ENCODE measurements at regions not wholly inside any gene's neighbourhood (a gene's known extent, or its start where the extent isn't known, plus 50 kb on each side); places are given as distances from the start of the nearest gene placed in this dataset.
"Not testable (repeated sequence)": the region's sequence is repeated elsewhere in the genome, so short reads cannot be mapped to it uniquely, and the experiment has no call there.

DNA sequence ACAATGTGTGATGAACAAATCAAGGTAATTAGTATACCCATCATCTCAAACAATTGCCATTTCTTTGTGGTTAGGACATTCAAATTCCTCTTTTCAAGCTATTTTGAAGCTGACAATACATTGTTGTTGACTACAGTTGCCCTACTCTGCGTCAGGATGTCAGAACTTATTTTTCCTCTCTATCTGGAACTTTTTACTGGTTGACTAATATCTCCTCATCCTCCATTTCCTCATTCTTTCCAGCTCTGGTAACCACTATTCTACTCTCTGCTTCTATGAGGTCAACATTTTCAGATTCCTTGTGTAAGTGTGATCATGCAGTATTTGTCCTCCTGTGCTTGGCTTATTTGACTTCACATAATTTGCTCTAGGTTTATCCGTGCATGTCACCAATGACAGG, 240.5 kb upstream of the HS3ST1 start:
- ATAC-seq: no peak
- WGBS, 2 donors: 47 to 85% methylated on average over 2 of the region's 2 CpGs
- DNase-seq: no peak
- no peaks in the 10 kb centered on the region for H3K9me3 ChIP-seq
- intact Hi-C loops (cut with DNase I): no loop called here
- no peaks in the 10 kb centered on the region for H3K36me3 ChIP-seq
- TF ChIP-seq, protein P1, sequence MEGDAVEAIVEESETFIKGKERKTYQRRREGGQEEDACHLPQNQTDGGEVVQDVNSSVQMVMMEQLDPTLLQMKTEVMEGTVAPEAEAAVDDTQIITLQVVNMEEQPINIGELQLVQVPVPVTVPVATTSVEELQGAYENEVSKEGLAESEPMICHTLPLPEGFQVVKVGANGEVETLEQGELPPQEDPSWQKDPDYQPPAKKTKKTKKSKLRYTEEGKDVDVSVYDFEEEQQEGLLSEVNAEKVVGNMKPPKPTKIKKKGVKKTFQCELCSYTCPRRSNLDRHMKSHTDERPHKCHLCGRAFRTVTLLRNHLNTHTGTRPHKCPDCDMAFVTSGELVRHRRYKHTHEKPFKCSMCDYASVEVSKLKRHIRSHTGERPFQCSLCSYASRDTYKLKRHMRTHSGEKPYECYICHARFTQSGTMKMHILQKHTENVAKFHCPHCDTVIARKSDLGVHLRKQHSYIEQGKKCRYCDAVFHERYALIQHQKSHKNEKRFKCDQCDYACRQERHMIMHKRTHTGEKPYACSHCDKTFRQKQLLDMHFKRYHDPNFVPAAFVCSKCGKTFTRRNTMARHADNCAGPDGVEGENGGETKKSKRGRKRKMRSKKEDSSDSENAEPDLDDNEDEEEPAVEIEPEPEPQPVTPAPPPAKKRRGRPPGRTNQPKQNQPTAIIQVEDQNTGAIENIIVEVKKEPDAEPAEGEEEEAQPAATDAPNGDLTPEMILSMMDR (IDR thresholded peaks at IDR 0.05): no peak
- H3K27me3 ChIP-seq: no peaks in the 10 kb centered on the region
- H3K4me3 ChIP-seq: no peak overlapping the region
- no peak for FAIRE-seq
- H3K4me1 ChIP-seq: no peaks in the 10 kb centered on the region
- H3K27ac ChIP-seq: no peak overlapping the region

DNA sequence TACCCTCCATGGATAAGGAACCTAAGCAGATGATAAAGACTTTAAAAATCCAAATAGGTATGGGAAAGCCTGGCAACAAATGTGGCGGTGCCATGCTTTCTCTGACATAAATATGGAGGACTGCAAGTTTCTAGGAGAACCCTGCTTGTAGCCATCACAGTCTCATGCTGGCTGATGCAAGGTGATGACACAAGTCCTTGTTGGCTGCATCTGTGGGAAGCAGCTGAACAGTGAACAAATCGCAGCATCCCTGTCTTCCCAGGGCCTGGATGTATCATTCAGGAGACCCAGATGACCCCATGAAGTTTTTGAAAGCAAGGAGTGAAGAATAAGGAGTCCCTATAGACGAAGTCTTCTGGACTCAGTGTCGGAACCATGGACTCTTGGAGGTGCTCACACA, 234.4 kb upstream of the HS3ST1 start:
- FAIRE-seq: no peak
- Histone ChIP-seq H3K9me3 (no peaks in the 10 kb centered on the region), H3K27me3 (no peaks in the 10 kb centered on the region), H3K27ac (no peak overlapping the region), H3K4me3 (no peak overlapping the region), H3K4me1 (no peaks in the 10 kb centered on the region), H3K36me3 (no peaks in the 10 kb centered on the region)
- 71 to 83% methylated on average over 4 of the region's 4 CpGs for WGBS, 2 donors
- no peak for ATAC-seq
- TF ChIP-seq, protein P1 (IDR thresholded peaks at IDR 0.05): no peak
- no peak for DNase-seq
- intact Hi-C loops (cut with DNase I): no loop called here

- TF ChIP-seq, protein P1 (IDR thresholded peaks at IDR 0.05): no peak
- DNase-seq (peak in 1 of 6 donors; percentile 12), FAIRE-seq (no peak), ATAC-seq (peak in 2 of 4 donors; percentile 48 to 72)
- H3K9me3 ChIP-seq: no peaks in the 10 kb centered on the region
- H3K4me1 ChIP-seq: no peaks in the 10 kb centered on the region
- H3K36me3 ChIP-seq: no peaks in the 10 kb centered on the region
- no peak overlapping the region for H3K4me3 ChIP-seq
- intact Hi-C loops (cut with DNase I): no loop called here
- no peaks in the 10 kb centered on the region for H3K27me3 ChIP-seq
- 41 to 54% methylated on average over 19 of the region's 19 CpGs for WGBS, 2 donors
- no peak overlapping the region for H3K27ac ChIP-seq
These were observed 222.3 kb upstream of the HS3ST1 start for GRCh38 chr4:11650801-11651596.

- Histone ChIP-seq H3K36me3 (no peaks in the 10 kb centered on the region), H3K4me3 (no peak overlapping the region), H3K27ac (no peak overlapping the region), H3K4me1 (no peaks in the 10 kb centered on the region), H3K27me3 (no peaks in the 10 kb centered on the region), H3K9me3 (no peaks in the 10 kb centered on the region)
- TF ChIP-seq, protein P1 (IDR thresholded peaks at IDR 0.05): no peak
- ATAC-seq (no peak), DNase-seq (no peak), FAIRE-seq (no peak)
- intact Hi-C loops (cut with DNase I): no loop called here
These were observed 218.7 kb upstream of the HS3ST1 start for GRCh38 chr4:11647433-11647832.

GRCh38 chr4:11643081-11643480, 214.4 kb upstream of the HS3ST1 start:
- WGBS, 2 donors: 68 to 93% methylated on average over 2 of the region's 2 CpGs
- intact Hi-C loops (cut with DNase I); H3K36me3 ChIP-seq: not testable (repeated sequence)

More at GRCh38 chr4:11643081-11643480, 214.4 kb upstream of the HS3ST1 start:
- H3K9me3 ChIP-seq, H3K27me3 ChIP-seq, DNase-seq, ATAC-seq, H3K4me3 ChIP-seq, FAIRE-seq, H3K27ac ChIP-seq, H3K4me1 ChIP-seq: not testable (repeated sequence)

All from pancreas (tissue), 10 donors.